Fibroblast of skin of right quadriceps (primary cell): ENCODE measurements at regions not wholly inside any gene's neighbourhood (a gene's known extent, or its start where the extent isn't known, plus 50 kb on each side); places are given as distances from the start of the nearest gene placed in this dataset.
"Not testable (repeated sequence)": the region's sequence is repeated elsewhere in the genome, so short reads cannot be mapped to it uniquely, and the experiment has no call there.

ENCODE experiments used
- DNase-seq: peaks from one replicate; pipeline ENCODE4 v3.0.0-alpha.2; 2013

- DNase-seq = peak; percentile 34
These were observed 141.6 kb upstream of the RFC3 start for GRCh38 chr13:33676045-33676989.

- no peak for DNase-seq
These were observed 140.7 kb upstream of the RFC3 start for GRCh38 chr13:33677215-33677614.

GRCh38 chr13:33678084-33678483, 139.9 kb upstream of the RFC3 start:
- DNase-seq = no peak

- peak; percentile 25 for DNase-seq
These were observed 138.9 kb upstream of the RFC3 start for GRCh38 chr13:33678906-33679657.

- DNase-seq = no peak
These were observed 138.3 kb upstream of the RFC3 start for GRCh38 chr13:33679658-33680012.

GRCh38 chr13:33682020-33682564, 135.9 kb upstream of the RFC3 start:
- no peak for DNase-seq

- DNase-seq = not testable (repeated sequence)
These were observed 135.3 kb upstream of the RFC3 start for GRCh38 chr13:33682646-33683045.

- no peak for DNase-seq
These were observed 134.6 kb upstream of the RFC3 start for GRCh38 chr13:33683376-33683775.

GRCh38 chr13:33684874-33685273, 133.1 kb upstream of the RFC3 start:
- DNase-seq = no peak

GRCh38 chr13:33686772-33687480, 131.0 kb upstream of the RFC3 start:
- DNase-seq = no peak

- no peak for DNase-seq
These were observed 127.6 kb upstream of the RFC3 start for GRCh38 chr13:33690354-33690753.

GRCh38 chr13:33691980-33692379, 126.0 kb upstream of the RFC3 start:
- DNase-seq = no peak

GRCh38 chr13:33692531-33692930, 125.4 kb upstream of the RFC3 start:
- DNase-seq = no peak

- DNase-seq = no peak
These were observed 123.4 kb upstream of the RFC3 start for GRCh38 chr13:33694546-33694945.

- no peak for DNase-seq
These were observed 121.4 kb upstream of the RFC3 start for GRCh38 chr13:33696530-33696929.

- no peak for DNase-seq
These were observed 120.0 kb upstream of the RFC3 start for GRCh38 chr13:33697926-33698325.

GRCh38 chr13:33707449-33707848, 110.5 kb upstream of the RFC3 start:
- no peak for DNase-seq

- no peak for DNase-seq
These were observed 107.0 kb upstream of the RFC3 start for GRCh38 chr13:33710924-33711323.

- no peak for DNase-seq
These were observed 106.5 kb upstream of the RFC3 start for GRCh38 chr13:33711436-33711835.

GRCh38 chr13:33717775-33718174, 100.2 kb upstream of the RFC3 start:
- no peak for DNase-seq

GRCh38 chr13:33721724-33722123, 96.2 kb upstream of the RFC3 start:
- DNase-seq = peak; percentile 60

- DNase-seq = no peak
These were observed 95.6 kb upstream of the RFC3 start for GRCh38 chr13:33722216-33722915.

GRCh38 chr13:33723365-33723764, 94.6 kb upstream of the RFC3 start:
- DNase-seq = no peak
